SH-SY5Y (cell line): ENCODE measurements at regions not wholly inside any gene's neighbourhood (a gene's known extent, or its start where the extent isn't known, plus 50 kb on each side); places are given as distances from the start of the nearest gene placed in this dataset.

ENCODE experiments used
- GATA2 ChIP-seq: IDR thresholded peaks from 2 replicates; pipeline ENCODE4 v1.6.1; 2011; ENCODE audit warnings: mild to moderate bottlenecking, low read depth, low read length
- GATA3 ChIP-seq: IDR thresholded peaks from 2 replicates; pipeline ENCODE4 v1.6.1; 2011; ENCODE audit warnings: low read depth, mild to moderate bottlenecking, low read length, moderate library complexity

DNA sequence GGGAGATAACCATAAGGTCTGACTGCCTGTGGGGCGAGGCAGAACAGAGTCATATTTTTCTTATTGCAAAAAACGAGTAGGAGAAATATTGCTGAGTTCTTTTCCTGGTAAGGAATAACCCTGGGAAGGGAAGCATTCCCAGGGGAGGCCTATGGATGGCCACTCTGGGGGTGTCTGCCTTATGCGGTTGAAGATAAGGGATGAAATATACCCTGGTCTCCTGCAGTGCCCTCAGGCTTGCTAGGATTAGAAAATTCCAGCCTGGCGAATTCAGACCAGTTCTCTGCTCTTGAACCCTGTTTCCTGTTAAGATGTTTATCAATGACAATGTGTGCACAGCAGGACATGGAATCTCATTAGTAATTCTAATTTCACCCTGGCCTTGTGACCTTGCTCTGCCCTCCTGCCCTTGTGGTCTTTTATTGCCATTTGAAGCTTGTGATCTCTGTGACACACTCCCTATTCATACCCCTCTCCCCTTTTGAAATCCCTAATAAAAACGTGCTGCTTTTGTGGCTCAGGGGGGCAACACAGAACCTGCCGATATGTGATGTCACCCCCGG, 491.1 kb upstream of the EYS start:
- no peak for TF ChIP-seq GATA3
- peak; percentile 72 for TF ChIP-seq GATA2

DNA sequence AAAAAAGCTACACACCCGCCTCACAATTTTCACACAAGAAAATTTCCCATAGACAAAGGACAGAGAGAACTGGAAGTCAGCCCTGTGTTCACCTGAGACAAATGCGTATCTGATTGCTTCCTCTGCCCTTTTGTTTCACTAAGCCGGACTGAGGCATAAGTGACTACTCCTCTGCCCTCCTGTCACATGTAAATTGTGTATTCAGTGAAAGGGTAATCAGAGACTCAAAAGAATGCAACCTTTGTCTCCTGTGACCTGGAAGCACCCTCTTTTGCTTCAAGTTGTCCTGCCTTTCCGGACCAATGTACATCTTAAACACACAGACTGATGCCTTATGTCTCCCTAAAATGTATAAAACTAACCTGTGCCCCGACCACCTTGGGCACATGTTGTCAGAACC, 483.8 kb upstream of the EYS start:
- TF ChIP-seq GATA2: no peak
- TF ChIP-seq GATA3: no peak

DNA sequence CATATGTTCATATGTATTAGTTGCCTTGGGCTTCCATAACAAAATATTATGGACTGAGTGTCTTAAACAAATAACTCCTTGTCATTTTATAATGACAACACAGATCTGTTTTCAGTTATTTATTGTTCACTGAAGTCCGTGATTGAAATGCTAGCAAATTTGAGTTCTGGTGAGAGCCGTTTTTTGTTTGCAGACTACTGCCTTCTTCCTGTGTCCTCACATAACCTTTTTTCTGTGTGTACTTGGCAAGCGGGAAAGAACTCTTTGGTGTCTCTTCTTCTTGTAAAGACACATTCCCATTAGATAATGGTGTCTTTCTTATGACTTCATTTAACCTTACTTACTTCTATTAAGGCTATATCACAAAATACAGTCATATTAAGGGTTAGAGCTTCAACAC, 482.9 kb upstream of the EYS start:
- TF ChIP-seq GATA3 (no peak), GATA2 (no peak)

DNA sequence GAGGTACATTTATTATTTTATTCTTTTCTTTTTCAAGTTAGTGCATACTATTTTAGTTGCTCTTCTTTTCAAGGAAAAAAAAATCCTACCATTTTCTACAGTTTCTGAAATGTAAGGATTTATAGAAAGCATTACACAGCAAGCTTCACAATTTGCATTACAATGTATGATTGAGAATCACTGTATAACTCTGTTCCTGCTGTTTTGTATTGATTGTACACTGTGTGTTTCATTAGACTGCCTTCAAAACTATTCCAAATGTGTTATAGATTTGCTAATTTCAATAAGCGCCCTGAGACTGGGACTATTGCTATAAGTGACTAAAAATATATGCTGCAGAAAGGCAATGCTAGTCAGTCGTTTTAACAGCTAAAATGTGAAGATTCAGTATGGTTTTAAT, 479.7 kb upstream of the EYS start:
- no peak for TF ChIP-seq GATA3
- no peak for TF ChIP-seq GATA2

DNA sequence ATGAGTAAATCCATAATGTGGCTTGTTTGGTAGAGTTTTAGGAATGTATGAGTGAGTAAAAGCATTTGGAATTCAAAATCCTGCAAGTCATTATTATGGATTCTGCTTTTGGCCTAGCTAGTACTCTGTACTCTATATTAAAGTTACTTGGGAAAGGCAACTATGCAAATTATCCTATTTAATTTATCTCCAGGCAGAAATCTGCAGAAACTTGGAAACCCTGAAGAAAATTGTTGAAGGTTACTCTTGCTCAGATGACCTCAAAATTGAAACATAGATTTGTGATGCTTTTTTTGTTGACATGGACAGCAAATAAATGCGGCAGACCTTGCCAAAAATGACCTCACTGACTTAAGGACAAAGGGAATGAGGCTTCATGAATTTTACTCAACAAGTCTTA, 477.1 kb upstream of the EYS start:
- TF ChIP-seq GATA2 (no peak), GATA3 (no peak)

DNA sequence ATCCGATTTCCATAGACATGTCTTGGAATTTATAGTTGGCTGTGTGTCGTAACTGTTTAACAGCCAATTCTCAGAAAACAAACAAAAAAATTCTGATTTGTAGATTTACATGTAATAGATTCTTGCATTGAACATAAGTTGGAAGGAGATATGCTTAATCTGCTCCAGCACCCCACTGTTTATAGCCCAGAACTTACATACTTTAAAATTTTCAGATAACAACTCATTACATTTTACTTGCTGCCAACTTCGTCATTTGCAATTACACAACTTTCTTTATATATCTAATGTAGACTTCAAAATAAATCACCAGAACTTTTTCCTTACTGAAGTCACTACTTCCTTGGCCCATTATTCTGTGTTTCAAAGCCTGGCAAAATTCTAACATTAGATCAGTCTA, 472.3 kb upstream of the EYS start:
- no peak for TF ChIP-seq GATA2
- no peak for TF ChIP-seq GATA3

DNA sequence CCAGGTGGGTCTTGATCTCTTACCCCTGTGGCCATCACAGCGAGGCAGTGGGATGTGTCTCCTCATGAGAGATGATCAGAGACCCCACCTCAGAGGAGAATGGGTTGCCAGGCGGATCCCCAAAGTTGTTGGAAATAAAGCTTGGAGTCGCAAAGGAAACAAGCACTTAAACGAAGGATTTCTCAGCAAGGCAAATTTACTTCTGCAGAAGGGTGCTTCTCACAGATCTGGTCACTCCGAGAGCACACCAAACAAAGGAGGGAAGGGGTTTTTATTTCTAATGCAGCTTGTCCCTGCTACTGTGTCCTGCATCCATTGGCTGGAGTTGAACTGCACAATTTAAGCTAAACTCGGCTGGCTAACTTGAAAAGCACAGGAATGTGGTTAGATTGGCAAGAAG, 466.6 kb upstream of the EYS start:
- TF ChIP-seq GATA2: no peak
- no peak for TF ChIP-seq GATA3

DNA sequence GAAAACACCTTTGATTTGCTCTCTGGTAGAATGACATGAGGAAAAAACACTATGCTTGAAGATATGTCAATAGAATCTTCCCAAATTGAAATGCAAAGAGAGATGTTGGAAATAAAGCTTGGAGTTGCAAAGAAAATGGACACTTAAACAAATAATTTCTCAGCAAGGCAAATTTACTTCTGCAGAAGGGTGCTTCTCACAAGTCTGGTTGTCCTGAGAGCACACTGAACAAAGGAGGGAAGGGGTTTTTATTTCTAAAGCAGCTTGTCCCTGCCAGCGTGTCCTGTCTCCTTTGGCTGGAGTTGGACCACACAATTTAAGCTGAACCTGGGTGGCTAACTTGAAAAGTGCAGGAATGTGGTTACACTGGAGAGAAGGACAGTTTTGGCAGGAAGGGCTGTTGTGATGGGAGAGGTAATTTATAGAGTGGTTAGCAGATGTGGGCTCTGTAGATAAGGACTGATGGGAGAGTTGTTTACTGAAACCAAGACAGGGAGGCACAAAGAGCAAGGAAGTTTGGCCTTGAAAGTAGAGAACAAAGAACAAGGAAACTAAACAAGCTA, 454.6 kb upstream of the EYS start:
- TF ChIP-seq GATA2 (no peak), GATA3 (no peak)

DNA sequence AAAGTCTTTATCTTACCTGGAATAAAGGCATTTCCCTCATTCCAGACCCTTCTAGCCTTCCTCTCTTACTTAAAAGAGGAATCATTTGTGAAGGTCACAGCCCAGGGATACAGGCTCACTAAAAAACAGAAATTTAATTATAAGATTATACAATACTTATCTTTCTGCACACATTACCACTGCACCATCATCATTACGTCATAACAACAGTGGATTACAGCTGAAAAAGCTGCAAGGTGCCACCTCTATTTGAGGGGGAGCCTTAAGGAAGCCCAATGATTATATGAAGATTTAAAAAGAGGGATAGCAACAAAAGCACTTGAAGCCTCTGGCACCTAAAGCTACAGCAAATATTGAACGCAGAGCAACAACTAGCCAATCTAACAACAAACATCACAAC, 452.9 kb upstream of the EYS start:
- TF ChIP-seq GATA3 (no peak), GATA2 (no peak)

DNA sequence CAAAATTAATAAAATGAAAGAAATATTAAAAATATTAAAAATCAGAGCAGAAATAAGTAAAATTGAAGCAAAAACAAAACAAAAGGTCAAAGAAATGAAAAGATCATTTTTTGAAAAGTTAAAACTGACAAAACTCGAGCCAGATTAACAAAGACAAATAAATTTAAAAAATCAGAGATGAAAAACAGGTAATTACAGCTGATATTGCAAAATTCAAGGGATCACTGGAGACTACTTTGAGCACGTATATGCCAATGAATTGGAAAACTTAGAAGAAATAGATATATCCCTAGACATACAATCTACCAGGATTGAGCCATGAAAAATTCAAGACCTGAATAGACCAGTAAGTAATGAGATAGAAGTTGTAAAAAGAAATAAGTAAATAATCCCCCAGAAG, 446.2 kb upstream of the EYS start:
- no peak for TF ChIP-seq GATA2

DNA sequence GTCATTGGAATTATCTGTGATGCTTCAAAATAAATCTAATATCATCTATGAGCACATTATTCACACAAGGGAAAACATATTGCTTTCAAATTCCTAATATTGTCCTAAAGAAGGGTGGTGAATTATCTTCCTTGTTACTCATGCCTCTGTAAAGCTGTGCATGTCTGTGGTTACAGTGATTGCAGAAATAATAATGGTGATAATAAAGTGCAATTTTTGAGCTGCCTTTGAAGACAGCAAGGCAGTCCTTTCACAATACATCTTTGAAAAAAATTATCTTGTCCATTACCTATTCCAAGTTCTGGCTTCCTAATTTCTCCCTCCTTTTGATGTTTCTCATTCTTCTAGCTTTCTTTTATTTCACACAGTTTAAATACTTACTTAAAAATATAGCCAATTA, 442.1 kb upstream of the EYS start:
- no peak for TF ChIP-seq GATA3
- TF ChIP-seq GATA2: no peak

DNA sequence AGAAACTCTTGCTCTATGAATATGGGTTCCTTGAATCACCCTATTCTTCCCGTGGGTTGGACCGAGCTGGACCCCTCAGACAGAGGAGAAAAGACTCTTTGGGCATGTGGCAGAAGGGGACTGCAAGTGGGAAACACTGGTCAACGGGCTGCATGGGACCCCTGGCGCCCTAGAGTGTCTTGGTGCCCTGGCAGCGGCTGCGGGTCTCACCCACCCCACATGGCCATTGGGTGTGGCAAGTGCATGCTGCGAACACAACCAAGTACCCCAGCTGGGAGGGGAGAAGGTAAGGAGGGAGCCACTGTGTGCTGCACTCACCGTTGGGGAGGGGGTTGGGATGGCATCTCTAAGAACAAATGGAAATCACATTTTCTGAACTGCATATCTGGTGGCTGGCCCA, 438.8 kb upstream of the EYS start:
- TF ChIP-seq GATA2: no peak
- no peak for TF ChIP-seq GATA3

DNA sequence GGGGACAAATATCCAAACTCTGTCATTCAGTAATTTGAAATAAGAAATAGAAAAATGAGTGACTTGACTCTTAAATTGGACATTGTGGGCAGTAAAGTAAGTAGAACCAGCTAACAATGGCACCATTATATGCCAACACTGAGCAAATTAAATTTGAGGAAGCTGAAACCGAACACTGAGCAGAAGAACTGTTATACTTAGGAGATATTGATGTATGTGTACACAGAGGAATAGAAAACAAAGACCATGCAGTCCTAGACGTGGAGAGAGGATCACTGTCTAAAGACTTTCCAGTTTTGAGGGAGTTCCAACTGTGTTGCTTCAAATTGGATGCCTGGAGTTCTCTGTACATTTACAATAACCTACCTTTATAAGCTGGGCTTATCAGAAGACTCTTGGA, 427.0 kb upstream of the EYS start:
- TF ChIP-seq GATA3 (no peak), GATA2 (no peak)

DNA sequence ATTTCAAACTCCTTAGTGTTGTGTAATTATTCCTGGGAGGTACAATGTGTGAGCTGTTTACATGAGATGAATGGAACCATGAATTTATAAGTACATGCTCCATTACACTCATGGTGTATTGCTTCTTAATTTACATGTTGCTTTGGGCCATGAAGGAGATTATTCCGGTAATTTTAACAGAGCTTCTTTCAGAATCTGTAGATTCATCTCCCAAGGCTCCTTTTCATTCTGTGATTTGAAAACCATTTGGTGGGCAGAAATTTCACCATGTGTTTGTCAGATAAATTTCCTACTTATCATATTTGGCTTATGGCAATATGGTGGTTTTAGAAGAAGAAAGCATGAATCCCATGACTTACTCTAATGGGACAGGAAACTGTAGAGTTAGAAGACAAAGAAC, 421.6 kb upstream of the EYS start:
- TF ChIP-seq GATA3 (no peak), GATA2 (no peak)

DNA sequence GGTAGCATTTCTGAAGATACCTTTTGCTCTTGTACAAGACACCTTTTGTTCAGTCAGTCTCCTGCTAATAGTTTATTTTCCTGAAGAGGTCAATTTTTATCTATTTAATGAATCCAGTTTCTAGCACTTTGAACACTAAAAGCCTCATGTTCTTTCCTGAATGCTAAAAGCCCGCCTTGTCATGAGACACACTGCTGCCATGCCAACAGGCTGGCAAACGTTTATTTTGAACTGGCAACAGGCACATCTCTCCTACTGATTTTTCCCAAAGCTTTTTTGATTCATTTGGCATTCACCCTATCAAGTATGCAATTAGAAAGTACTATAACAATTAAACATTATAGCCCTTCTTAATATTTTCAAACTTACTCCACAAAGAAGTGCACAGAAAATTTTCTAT, 421.2 kb upstream of the EYS start:
- no peak for TF ChIP-seq GATA2
- TF ChIP-seq GATA3: no peak

DNA sequence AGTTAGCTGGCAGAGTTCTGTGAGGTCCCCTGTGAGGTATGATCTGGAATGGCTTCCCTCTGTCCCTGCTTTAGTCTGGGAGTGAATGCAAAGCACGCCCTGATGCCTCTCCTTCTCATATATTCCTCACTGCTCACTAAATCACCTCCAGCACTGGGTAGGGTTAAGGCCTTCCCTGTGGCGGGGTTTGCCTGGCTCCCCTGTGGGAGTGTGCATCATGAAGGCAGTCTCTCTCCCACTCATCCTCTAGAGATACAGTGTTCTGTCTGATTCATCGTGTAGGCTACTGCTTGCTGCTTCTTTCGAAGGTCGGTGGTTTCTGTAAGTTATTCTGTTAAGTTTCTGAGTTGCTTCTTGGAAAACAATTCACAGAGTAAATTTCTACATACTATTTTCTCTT, 420.0 kb upstream of the EYS start:
- TF ChIP-seq GATA3: no peak
- no peak for TF ChIP-seq GATA2
